ENCODE measurements at regions not wholly inside any gene's neighbourhood (a gene's known extent, or its start where the extent isn't known, plus 50 kb on each side); places are given as distances from the start of the nearest gene placed in this dataset.

DNA sequence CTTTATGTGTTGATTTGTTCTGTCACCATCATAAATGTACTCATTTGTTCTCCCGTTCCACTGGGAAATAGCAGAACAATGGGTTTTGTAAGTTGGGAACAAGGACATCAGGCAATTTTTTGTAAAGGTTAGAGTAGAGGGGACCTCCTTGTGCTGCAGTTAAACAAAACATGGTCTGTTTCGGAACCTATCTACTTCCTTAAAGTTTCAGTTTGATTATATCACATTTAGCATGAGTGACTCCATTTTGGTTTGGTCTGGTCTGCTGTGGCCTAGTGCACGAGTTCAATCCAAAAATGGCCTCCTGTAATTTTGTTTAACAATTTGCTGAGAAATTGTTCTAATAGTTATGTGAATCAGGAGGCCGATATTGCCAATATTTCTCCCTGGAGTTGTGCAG lies 372.7 kb downstream of the NUAK1 start:
- intact Hi-C loops (cut with DNase I) = no loop called here
- H3K4me1 ChIP-seq (ENCODE audit: insufficient read depth) = no peaks in the 10 kb centered on the region
- H3K27ac ChIP-seq = no peak overlapping the region
- no peak for DNase-seq
- no peak overlapping the region for H3K4me3 ChIP-seq
- no peaks in the 10 kb centered on the region for H3K36me3 ChIP-seq
- TF ChIP-seq POLR2A (IDR thresholded peaks at IDR 0.05) = no peak
- TF ChIP-seq, protein P1, sequence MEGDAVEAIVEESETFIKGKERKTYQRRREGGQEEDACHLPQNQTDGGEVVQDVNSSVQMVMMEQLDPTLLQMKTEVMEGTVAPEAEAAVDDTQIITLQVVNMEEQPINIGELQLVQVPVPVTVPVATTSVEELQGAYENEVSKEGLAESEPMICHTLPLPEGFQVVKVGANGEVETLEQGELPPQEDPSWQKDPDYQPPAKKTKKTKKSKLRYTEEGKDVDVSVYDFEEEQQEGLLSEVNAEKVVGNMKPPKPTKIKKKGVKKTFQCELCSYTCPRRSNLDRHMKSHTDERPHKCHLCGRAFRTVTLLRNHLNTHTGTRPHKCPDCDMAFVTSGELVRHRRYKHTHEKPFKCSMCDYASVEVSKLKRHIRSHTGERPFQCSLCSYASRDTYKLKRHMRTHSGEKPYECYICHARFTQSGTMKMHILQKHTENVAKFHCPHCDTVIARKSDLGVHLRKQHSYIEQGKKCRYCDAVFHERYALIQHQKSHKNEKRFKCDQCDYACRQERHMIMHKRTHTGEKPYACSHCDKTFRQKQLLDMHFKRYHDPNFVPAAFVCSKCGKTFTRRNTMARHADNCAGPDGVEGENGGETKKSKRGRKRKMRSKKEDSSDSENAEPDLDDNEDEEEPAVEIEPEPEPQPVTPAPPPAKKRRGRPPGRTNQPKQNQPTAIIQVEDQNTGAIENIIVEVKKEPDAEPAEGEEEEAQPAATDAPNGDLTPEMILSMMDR (IDR thresholded peaks at IDR 0.05) = no peak
- no peaks in the 10 kb centered on the region for H3K9me3 ChIP-seq
- H3K27me3 ChIP-seq = no peaks in the 10 kb centered on the region
- WGBS, 3 donors = 91 to 96% (median 93%) methylated on average over 4 of the region's 4 CpGs

DNA sequence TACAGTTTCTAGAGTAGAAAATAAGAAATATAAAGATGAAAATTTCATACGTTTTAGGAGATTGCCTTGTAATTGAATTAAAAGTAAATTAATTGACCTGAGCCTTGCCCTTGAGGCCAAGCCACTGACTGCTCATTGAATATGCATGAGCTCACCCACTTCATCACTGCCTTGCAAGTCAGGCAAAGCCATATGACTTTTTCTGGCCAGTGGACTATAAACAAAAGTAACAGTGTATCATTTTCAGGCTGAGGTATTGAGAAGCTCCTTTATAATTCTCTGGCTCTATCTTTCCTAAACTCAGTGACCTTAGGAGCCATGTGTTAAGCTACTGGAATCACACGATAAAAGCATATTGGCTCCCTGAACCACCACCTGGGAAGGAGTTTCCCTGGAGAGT lies 369.3 kb downstream of the NUAK1 start:
- Histone ChIP-seq H3K27ac (no peak overlapping the region), H3K27me3 (no peaks in the 10 kb centered on the region), H3K36me3 (no peaks in the 10 kb centered on the region), H3K4me1 (ENCODE audit: insufficient read depth) (peaks cover 4% of the 10 kb centered on the region), H3K9me3 (no peaks in the 10 kb centered on the region), H3K4me3 (no peak overlapping the region)
- no peak for DNase-seq
- intact Hi-C loops (cut with DNase I) = no loop called here
- TF ChIP-seq, protein P1 (IDR thresholded peaks at IDR 0.05) = no peak
- TF ChIP-seq POLR2A (IDR thresholded peaks at IDR 0.05) (no peak), EP300 (IDR thresholded peaks at IDR 0.05) (no peak)
- 81 to 89% (median 87%) methylated on average over 2 of the region's 2 CpGs for WGBS, 3 donors

DNA sequence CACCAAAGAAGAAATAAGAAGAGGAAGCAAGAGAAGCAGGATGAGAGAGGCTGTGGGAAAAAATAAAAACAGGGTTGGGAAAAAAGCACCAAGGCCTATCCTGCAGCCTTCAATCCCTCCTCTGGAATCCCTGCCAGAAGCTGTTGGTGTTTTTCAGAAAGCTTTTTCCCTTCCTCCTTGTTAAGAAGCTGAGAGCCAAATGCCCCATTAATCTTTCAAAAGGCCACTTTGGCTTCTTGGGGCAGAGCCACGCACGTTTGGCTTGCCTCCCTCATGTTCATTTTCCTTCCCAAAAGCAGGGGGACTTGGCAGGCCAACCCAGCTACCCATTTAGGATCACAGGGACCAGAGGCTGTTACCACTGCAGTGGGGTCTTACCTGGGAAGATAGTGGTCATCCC lies 365.3 kb downstream of the NUAK1 start:
- no peak for TF ChIP-seq POLR2A (IDR thresholded peaks at IDR 0.05)
- TF ChIP-seq EP300 (IDR thresholded peaks at IDR 0.05) = no peak
- TF ChIP-seq, protein P1 (IDR thresholded peaks at IDR 0.05) = no peak
- intact Hi-C loops (cut with DNase I) = no loop called here
- H3K27me3 ChIP-seq = no peaks in the 10 kb centered on the region
- no peak overlapping the region for H3K27ac ChIP-seq
- WGBS, 3 donors = 6 to 11% (median 6%) methylated on average over 2 of the region's 2 CpGs
- H3K36me3 ChIP-seq = no peaks in the 10 kb centered on the region
- peaks cover 4% of the 10 kb centered on the region for H3K4me1 ChIP-seq (ENCODE audit: insufficient read depth)
- H3K4me3 ChIP-seq = no peak overlapping the region
- DNase-seq = no peak
- H3K9me3 ChIP-seq = no peaks in the 10 kb centered on the region

- H3K4me3 ChIP-seq = no peak overlapping the region
- no peak for DNase-seq
- no peak for TF ChIP-seq EP300 (IDR thresholded peaks at IDR 0.05)
- TF ChIP-seq, protein P1 (IDR thresholded peaks at IDR 0.05) = no peak
- peaks cover 4% of the 10 kb centered on the region for H3K4me1 ChIP-seq (ENCODE audit: insufficient read depth)
- no peak overlapping the region for H3K27ac ChIP-seq
- 83 to 95% (median 85%) methylated on average over 5 of the region's 5 CpGs for WGBS, 3 donors
- no peaks in the 10 kb centered on the region for H3K9me3 ChIP-seq
- H3K27me3 ChIP-seq = no peaks in the 10 kb centered on the region
- intact Hi-C loops (cut with DNase I) = no loop called here
- no peaks in the 10 kb centered on the region for H3K36me3 ChIP-seq
Measured at GRCh38 chr12:105774037-105774436, 364.7 kb downstream of the NUAK1 start.

DNA sequence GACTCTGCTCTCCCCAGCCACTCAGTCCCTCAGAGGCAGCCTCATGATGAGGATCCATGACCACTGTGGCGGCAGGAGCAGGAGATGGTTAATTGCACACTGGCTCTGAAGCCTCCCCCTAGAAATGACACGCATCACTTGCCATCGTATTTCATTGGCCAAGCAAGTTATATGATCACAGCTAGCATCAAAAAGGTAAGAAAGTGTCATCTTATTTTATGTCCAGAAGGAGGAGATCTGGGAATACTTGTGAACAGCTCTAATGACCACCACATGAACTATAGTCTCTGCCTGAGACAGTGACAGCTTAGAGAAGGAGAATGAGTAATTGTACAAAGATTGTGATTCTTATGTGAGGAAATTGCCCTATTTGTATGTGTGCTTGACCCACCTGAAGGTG lies 363.4 kb downstream of the NUAK1 start:
- TF ChIP-seq, protein P1 (IDR thresholded peaks at IDR 0.05) = no peak
- TF ChIP-seq POLR2A (IDR thresholded peaks at IDR 0.05) (no peak), EP300 (IDR thresholded peaks at IDR 0.05) (no peak)
- WGBS, 3 donors = 48 to 51% (median 48%) methylated on average over 3 of the region's 3 CpGs
- H3K27me3 ChIP-seq = no peaks in the 10 kb centered on the region
- H3K4me1 ChIP-seq (ENCODE audit: insufficient read depth) = peaks cover 4% of the 10 kb centered on the region
- H3K36me3 ChIP-seq = no peaks in the 10 kb centered on the region
- intact Hi-C loops (cut with DNase I) = no loop called here
- DNase-seq = no peak
- no peaks in the 10 kb centered on the region for H3K9me3 ChIP-seq
- no peak overlapping the region for H3K4me3 ChIP-seq
- no peak overlapping the region for H3K27ac ChIP-seq

Measured in ovary (tissue), 7 donors.